ENCODE measurements at regions not wholly inside any gene's neighbourhood (a gene's known extent, or its start where the extent isn't known, plus 50 kb on each side); places are given as distances from the start of the nearest gene placed in this dataset.

DNA sequence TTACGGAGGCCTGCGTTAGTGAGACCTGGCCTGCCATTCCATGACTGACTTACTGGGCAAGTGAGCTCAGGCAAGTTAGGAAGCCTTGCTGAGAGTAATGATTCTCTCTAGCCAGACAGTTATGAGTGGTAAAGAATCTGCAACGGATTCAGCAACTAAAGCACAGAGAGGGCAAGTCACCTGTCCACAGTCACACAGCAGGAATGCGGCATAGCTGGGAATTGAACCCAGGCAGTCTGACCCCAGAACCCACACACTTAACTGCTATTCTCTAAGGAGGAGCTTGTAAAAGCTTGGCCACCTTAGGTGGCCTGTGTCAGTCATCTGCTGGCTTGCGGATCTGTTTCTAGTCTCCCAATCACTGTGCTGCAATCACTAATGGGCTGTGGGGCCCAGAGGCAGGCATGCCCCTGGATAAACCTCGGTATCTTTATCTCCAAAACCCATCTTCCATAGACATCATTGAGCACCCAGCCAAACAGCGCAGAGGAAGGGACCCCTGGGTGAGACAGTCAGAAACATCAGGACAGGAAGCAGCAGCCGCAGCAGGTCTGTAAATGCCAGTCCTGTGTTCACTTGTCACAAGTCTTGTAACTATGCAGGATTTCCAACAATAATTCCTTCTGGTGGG lies 215.9 kb upstream of the KCNG1 start:
- ChIA-PET POLR2A (no interaction called here), CTCF (no interaction called here)
- no peak for DNase-seq (ENCODE audit: extremely low spot score)
- TF ChIP-seq, protein P1, sequence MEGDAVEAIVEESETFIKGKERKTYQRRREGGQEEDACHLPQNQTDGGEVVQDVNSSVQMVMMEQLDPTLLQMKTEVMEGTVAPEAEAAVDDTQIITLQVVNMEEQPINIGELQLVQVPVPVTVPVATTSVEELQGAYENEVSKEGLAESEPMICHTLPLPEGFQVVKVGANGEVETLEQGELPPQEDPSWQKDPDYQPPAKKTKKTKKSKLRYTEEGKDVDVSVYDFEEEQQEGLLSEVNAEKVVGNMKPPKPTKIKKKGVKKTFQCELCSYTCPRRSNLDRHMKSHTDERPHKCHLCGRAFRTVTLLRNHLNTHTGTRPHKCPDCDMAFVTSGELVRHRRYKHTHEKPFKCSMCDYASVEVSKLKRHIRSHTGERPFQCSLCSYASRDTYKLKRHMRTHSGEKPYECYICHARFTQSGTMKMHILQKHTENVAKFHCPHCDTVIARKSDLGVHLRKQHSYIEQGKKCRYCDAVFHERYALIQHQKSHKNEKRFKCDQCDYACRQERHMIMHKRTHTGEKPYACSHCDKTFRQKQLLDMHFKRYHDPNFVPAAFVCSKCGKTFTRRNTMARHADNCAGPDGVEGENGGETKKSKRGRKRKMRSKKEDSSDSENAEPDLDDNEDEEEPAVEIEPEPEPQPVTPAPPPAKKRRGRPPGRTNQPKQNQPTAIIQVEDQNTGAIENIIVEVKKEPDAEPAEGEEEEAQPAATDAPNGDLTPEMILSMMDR (IDR thresholded peaks at IDR 0.05; ENCODE audit: control extremely low read depth, extremely low read depth, low read depth, missing control alignments) = no peak

DNA sequence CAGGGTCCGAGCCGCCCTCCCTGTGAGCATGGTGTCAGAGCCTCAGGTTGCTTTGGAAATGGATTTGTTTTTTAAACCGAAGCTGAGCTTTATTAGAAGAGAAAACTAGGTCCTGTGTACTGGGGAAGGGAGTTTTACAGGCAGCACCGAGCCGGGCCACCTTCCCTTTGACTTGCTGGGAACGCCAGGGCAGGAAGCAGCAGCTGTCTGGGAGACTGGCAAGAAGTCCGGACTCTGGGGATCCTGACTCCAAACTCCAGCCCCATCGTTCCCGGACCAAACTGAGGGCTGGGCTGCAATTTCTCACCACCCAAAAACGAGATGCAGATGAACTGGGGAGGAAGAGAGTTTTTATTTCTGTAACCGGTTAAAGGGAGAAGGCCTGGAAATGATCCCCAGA lies 214.9 kb upstream of the KCNG1 start:
- DNase-seq (ENCODE audit: extremely low spot score) = no peak
- ChIA-PET CTCF (no interaction called here), POLR2A (no interaction called here)
- TF ChIP-seq, protein P1 (IDR thresholded peaks at IDR 0.05; ENCODE audit: control extremely low read depth, extremely low read depth, low read depth, missing control alignments) = no peak

DNA sequence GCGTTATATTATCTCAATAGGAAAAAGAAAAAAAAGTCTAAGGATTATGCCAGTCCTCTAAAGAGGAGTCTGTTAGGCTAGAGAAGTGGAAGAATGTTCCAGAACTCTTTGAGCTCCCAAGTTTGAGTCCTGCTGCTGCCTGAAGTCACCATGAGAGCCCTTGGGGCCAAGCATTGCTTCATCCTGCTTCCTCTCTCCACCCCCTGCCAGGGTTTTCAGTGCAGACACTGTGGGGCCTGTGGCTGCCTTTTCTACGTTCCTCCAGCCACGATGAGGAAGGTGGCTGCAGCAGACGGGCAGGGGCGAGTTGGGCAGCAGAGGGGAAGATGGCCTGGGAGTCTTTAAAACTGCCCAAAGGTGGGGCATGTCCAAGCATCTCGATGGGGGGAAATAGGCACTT lies 214.4 kb upstream of the KCNG1 start:
- TF ChIP-seq, protein P1 (IDR thresholded peaks at IDR 0.05; ENCODE audit: control extremely low read depth, extremely low read depth, low read depth, missing control alignments) = no peak
- CTCF ChIA-PET = interaction anchor here (1.3 kb wide), 1 partner anchor 255 kb away, joined by 3 read pairs; no protein-coding TSS in a partner anchor
- POLR2A ChIA-PET = no interaction called here
- DNase-seq (ENCODE audit: extremely low spot score) = no peak

DNA sequence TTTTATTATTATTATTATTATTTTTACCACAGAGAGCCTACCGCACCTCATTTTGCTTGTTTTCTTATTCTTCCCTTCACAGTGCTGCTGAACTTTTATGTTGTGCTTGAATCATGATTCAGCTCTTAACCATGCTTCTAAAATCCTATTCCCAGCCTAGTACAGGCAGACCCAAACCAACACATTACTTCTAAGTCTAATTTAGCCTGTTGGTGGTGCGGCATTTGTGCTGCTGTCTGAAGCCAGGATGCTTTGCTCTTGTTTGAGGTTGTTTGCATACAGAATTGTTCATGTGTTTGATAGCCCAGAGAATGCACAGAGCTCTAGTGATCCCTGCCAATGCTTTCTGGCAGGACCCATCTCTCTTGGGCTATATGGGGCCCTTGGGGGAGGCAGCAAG lies 213.5 kb upstream of the KCNG1 start:
- CTCF ChIA-PET = interaction anchor here (0.9 to 1.3 kb wide), 2 partner anchors 12 to 255 kb away, joined by 3 read pairs; no protein-coding TSS in a partner anchor
- TF ChIP-seq, protein P1 (IDR thresholded peaks at IDR 0.05; ENCODE audit: control extremely low read depth, extremely low read depth, low read depth, missing control alignments) = no peak
- no peak for DNase-seq (ENCODE audit: extremely low spot score)
- POLR2A ChIA-PET = no interaction called here

DNA sequence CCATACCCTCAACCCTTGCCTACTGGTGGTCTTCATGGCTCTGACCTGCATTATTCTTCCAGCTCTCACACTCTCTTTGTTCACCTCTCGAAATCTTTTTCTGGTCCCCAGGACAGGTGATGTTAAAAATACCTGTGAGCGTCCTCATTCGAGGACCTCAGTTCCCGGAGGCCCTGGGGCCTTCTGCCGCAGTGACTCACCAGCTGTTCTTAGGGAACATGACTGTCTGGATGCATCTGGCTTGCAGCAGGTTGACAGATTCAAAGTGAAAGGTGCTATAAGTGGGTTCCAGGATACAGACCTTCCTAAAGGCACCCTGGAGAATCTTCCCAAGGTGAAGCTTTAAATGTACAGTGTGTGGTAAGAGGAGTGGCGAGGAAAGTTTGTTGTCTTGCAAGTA lies 210.4 kb upstream of the KCNG1 start:
- TF ChIP-seq, protein P1 (IDR thresholded peaks at IDR 0.05; ENCODE audit: control extremely low read depth, extremely low read depth, low read depth, missing control alignments) = no peak
- ChIA-PET POLR2A (no interaction called here), CTCF (no interaction called here)
- DNase-seq (ENCODE audit: extremely low spot score) = no peak

DNA sequence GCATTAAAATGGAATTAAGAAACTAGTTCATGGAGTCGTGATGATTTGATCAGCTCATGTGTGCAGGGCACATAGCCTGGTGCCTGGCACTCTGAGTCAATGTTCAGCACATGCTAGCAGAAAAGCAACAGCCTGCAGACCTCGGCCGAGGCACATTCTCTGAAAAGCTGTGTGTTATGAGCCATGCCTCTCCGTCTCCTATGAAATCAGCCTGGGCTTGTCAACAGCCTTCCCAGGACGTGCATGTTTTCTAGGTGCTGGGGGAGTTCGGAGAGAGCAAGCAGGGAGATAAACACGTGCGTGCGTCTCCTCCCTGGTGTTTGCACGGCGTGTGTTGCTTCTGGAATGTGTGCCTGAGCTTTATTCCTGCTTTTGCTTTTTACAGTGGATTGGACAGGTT lies 207.8 kb upstream of the KCNG1 start:
- POLR2A ChIA-PET = no interaction called here
- DNase-seq (ENCODE audit: extremely low spot score) = no peak
- CTCF ChIA-PET = no interaction called here
- TF ChIP-seq, protein P1 (IDR thresholded peaks at IDR 0.05; ENCODE audit: control extremely low read depth, extremely low read depth, low read depth, missing control alignments) = no peak
